AG10803 (cell line): ENCODE measurements at regions not wholly inside any gene's neighbourhood (a gene's known extent, or its start where the extent isn't known, plus 50 kb on each side); places are given as distances from the start of the nearest gene placed in this dataset.
A peak's percentile ranks its signal among the peaks of the same experiment; 100 is the strongest.

Experiments
- DNase-seq: peaks from one replicate; pipeline ENCODE4 v3.0.0; 2010; ENCODE audit warnings: low read depth
- H3K4me3 ChIP-seq: 2 replicates; pipeline ENCODE4 v1.5.1; 2011; ENCODE audit warnings: mild to moderate bottlenecking, low read length, control low read depth
- TF ChIP-seq, protein P1 (sequence below): conservative IDR thresholded peaks from 2 replicates; pipeline ENCODE4 v1.5.1; 2011; ENCODE audit warnings: mild to moderate bottlenecking, low read length, control low read depth, inconsistent platforms

- no peak overlapping the region for H3K4me3 ChIP-seq
- DNase-seq = no peak
- TF ChIP-seq, protein P1, sequence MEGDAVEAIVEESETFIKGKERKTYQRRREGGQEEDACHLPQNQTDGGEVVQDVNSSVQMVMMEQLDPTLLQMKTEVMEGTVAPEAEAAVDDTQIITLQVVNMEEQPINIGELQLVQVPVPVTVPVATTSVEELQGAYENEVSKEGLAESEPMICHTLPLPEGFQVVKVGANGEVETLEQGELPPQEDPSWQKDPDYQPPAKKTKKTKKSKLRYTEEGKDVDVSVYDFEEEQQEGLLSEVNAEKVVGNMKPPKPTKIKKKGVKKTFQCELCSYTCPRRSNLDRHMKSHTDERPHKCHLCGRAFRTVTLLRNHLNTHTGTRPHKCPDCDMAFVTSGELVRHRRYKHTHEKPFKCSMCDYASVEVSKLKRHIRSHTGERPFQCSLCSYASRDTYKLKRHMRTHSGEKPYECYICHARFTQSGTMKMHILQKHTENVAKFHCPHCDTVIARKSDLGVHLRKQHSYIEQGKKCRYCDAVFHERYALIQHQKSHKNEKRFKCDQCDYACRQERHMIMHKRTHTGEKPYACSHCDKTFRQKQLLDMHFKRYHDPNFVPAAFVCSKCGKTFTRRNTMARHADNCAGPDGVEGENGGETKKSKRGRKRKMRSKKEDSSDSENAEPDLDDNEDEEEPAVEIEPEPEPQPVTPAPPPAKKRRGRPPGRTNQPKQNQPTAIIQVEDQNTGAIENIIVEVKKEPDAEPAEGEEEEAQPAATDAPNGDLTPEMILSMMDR = no peak
These were observed 83.1 kb upstream of the RASA1 start for GRCh38 chr5:87184605-87185004.

DNA sequence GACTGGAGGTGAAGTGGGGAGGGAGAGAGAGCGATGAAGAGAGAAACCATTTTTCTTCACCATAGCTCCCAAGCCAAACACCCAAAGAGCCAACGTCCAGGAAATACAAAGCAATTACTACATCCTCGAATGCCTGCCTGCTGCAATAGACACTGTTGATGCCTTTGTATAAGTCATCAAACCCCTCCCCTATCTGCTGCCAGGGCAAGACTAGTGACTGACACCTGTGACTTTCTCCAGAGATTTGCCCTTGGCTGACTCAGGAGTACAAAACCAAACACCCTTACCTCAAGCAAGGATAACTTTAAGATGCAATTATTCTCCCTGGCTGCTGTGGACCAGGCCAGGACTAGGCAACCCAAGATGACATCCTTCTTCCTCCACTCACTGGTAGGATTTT lies 81.8 kb upstream of the RASA1 start:
- DNase-seq = no peak
- H3K4me3 ChIP-seq = no peak overlapping the region

GRCh38 chr5:87188391-87188790 lies 79.3 kb upstream of the RASA1 start:
- TF ChIP-seq, protein P1 = no peak
- DNase-seq = no peak
- no peak overlapping the region for H3K4me3 ChIP-seq

More for the DNA sequence above, 81.8 kb upstream of the RASA1 start:
- TF ChIP-seq, protein P1 = no peak

- no peak for DNase-seq
- H3K4me3 ChIP-seq = no peak overlapping the region
- TF ChIP-seq, protein P1 = no peak
These were observed 77.6 kb upstream of the RASA1 start for GRCh38 chr5:87190041-87190440.

- TF ChIP-seq, protein P1 = no peak
- DNase-seq = no peak
- no peak overlapping the region for H3K4me3 ChIP-seq
These were observed 77.0 kb upstream of the RASA1 start for GRCh38 chr5:87190687-87191086.

GRCh38 chr5:87191645-87192044 lies 76.0 kb upstream of the RASA1 start:
- DNase-seq = no peak
- TF ChIP-seq, protein P1 = no peak
- no peak overlapping the region for H3K4me3 ChIP-seq

GRCh38 chr5:87195104-87195591 lies 72.5 kb upstream of the RASA1 start:
- H3K4me3 ChIP-seq = no peak overlapping the region
- peak; percentile 69 for DNase-seq

More at GRCh38 chr5:87195104-87195591, 72.5 kb upstream of the RASA1 start:
- TF ChIP-seq, protein P1 = no peak
